HG02623 (cell line): ENCODE measurements at regions not wholly inside any gene's neighbourhood (a gene's known extent, or its start where the extent isn't known, plus 50 kb on each side); places are given as distances from the start of the nearest gene placed in this dataset.

ENCODE experiments used
- ATAC-seq: cut with Tn5 transposase; IDR thresholded peaks from one replicate; pipeline ENCODE4 v1.9.1; 2021; ENCODE audit warnings: moderate library complexity; ENCODE audit not compliant: unreplicated experiment

GRCh38 chr2:60297296-60298005 lies 256.0 kb downstream of the BCL11A start:
- ATAC-seq, result no peak

GRCh38 chr2:60296219-60296955 lies 257.1 kb downstream of the BCL11A start:
- ATAC-seq, result no peak

DNA sequence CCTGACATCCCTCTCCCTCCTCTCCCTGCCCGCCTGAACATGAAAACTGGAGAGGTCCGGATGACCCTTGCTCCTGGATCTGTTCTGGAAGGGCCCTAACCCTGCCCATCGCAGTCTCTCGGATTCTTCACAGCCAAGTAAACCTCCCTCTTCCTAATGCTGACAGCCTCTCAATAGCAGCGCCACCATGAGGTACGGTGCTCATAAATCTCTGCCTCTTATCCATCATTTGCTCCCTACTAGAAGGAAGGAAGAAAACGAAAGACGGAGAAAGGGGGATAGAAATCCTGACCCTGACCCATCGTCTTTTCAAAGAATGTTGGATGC lies 257.9 kb downstream of the BCL11A start:
- ATAC-seq, result no peak

DNA sequence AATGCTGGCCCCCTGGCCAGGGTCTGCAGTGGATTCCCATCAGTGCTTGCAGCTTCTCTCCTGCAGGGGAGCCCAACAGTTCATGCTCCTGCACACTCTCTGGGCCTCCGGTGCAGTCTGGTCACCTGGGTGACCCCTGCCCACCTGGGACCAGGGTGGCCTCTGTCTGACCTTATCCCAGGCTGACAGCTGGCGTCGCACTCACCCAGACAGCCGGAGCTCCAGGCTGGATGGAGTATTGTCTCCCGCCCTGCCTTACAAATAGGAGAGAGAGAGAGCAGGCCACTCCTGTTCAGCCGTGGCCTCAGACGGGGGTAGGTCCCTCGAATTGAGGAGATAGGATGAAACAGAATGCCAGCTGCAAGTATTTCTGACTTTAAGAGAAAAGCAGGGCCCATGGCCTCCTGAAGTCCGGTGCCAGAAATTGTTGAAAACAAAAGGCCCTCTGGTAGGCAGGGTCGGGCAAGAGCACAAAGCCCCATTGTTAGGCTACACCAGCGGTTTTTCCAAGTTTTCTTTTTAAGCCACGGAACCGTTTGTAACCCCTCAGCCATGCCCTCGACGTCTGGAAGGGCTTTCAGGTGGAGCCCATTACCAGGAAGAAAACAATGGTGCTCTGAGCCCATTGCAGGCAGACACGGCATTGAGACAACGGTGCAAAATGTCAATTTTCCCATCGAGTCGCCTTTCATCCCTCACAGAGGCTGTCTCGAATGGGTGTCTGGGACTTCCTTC lies 258.4 kb downstream of the BCL11A start:
- no peak for ATAC-seq

GRCh38 chr2:60292242-60292641 lies 261.2 kb downstream of the BCL11A start:
- ATAC-seq, result no peak

DNA sequence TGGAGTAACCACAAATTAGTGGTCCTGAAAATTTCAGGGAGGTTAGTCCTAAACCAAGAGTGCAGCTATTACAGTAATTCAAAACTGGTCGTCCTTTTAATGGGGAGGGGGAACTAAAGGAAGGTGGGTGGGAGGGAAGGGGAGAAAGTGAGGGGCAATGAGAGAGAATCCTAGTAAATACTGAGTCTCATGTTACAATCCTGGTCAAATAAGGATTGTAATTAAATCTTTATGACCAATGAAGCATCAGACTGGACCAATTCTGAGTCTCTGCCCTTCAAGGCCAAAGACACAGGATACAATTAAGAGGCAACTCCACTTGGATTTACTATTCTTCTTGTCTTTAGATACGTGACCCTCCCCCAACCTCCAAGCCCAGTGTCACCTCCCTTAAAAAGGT lies 262.9 kb downstream of the BCL11A start:
- no peak for ATAC-seq

DNA sequence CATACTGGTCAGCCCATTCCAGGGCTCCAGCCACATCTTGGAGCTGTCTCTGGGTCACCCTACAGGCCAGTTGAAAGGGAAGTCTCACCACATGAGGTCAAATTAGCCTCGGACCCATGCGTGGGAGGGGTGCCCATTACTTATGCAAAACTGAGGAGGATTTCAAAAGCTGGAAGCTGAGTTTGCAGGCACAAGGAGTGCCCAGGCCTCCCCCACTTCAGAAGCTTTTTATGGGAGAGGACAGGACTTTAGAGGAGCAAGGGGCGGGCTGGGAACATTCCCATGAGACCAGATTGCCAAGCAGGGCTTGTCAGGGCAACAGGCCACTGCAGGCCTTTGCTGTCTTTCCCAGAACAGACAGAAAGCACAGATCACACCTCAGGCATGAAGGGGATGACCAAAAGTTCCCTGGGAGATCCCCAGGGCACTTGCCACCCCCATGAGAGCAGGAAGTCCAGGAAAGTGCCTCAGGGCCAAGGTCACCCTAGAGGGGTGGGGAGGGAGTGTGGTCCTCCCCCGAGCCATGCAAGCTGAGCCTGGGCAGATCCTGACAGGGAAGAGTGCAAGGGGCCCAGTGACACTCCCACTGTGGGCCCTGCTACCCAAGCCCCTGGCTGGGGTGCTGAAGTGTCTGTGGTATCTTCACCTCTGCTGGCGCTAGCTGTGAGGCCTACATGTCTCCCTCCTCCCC lies 267.7 kb downstream of the BCL11A start:
- ATAC-seq, result no peak

GRCh38 chr2:60283626-60284025 lies 269.8 kb downstream of the BCL11A start:
- ATAC-seq, result no peak

DNA sequence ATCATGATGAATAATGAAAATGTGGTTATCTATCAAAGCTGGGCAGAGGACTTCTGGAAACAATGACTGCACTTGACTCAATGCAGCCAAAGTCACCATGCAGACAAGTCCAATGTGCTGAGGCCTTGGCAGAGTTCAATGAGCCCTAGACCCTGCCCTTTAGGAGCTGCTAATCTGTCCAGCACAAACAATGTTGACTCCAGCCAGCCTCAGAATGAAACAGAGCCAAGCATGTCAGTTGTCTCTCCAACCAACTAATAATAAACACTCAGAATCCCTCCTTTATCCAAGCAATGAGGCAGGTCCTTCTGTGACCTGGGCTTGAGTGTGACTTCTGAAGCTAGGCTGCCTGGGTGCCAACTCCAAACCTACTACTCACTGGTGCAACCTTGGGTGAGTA lies 270.6 kb downstream of the BCL11A start:
- ATAC-seq, result no peak

- ATAC-seq, result no peak
These were observed 271.7 kb downstream of the BCL11A start for GRCh38 chr2:60281730-60282129.

- ATAC-seq, result no peak
These were observed 273.2 kb downstream of the BCL11A start for GRCh38 chr2:60280238-60280637.

GRCh38 chr2:60278906-60279305 lies 274.5 kb downstream of the BCL11A start:
- ATAC-seq, result no peak

DNA sequence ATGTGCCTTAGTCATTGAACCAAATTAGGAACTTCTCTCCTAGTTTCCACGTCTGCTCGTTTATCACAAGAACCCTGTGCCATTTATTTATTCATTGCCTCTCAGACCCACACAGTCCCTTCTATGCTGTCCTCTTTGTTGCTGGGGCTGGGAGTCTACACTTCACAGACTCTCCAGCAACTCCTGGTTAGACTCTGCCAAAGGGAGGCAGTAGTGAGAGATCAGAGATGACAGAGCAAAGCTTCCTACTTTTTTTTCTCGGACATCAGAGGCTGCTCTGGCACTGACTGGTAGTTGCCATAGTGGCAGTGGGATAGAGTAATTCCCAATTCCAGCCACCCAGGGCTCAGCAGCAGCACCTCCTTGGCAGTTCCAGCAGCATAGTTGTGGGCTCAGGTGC lies 277.5 kb downstream of the BCL11A start:
- ATAC-seq, result no peak

DNA sequence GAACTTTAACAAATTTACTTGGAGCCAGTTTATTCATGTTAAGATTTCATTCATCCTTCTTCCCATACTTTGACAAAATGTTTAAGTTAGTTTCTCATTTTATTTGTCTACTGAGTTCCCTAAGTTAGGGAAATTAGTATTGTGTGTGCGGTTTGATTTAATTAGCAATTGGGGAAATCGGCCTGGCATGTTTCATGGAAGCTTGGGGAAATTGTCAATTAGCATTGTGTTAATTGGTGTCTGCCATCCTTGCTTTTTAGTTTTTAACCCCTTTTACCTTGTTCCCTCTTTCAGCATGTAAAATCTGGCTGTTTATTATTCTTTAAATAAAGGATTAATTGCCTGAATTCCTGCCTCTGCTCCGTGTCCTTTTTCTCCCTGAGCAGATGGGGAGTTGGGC lies 279.6 kb downstream of the BCL11A start:
- ATAC-seq, result no peak

- no peak for ATAC-seq
These were observed 281.7 kb downstream of the BCL11A start for GRCh38 chr2:60271713-60272112.

GRCh38 chr2:60271131-60271530 lies 282.3 kb downstream of the BCL11A start:
- no peak for ATAC-seq

- no peak for ATAC-seq
These were observed 284.8 kb downstream of the BCL11A start for GRCh38 chr2:60268661-60269060.

GRCh38 chr2:60268032-60268431 lies 285.4 kb downstream of the BCL11A start:
- ATAC-seq, result no peak

DNA sequence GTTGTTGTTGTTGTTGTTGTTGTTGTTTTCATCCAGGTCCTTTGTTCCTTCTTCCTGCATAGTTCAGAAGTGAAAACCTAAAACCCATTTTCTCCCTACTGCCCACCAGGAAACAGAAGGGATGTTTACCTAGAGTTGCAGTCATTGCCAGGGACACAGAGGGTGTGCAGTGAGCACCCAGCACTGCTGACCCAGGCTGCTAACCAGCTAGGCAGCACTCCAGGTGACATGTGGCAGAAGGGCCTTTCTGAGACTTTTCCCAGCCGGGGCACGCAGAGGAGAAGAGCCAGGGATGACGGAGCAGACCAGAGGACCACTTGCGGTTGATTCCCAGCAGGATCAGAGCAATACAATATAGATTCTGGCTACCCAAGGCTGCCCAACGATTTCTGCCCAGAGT lies 286.3 kb downstream of the BCL11A start:
- no peak for ATAC-seq

DNA sequence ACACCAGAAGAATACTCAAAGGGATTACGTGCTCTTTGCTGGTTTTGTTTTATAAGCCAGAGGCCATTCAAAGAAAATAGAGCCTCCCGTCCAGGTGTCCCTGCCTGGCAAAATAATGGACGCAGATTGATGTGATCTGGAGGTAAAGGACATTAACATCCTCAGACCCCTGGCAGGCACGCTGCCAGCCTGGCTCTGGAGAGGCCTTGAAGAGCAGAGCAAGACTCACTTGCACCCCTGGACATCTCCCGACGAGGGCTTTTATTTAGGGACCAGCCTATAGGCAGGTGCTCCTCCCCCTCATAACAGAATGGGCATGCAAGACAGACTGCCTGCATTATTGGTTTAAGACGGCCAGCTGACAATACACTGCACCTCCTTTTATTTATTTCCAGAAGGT lies 291.3 kb downstream of the BCL11A start:
- ATAC-seq, result no peak

DNA sequence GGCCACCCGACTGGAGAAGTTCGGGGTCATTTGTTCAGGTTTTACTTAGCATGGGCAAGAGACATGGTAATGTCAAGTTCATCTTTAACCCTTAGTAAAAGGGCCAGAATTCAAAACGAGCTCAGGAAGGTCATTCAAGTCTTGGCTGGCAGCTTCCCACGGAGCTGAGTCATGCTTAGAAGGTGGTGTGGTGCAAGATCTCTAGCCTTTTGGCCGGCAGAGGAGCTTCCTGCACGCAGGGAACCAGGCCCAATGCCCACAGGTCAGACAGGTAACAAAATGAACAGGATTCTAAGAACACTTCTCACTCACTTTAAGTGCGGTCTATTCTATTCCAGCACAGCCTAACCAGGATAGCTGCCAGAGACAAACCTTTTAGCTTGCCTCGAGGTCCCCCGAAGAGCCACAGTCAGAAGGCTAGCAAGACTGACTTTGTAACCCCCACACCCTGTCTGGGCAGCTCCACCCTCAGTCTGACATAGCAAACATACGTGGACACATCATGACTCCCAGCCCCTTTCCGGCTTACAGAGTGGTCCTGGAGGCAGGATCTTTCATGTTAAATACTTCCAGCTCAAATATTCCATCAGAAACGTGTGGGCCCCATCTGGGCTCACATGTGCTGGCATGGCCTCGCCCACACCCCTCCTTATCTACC lies 292.7 kb downstream of the BCL11A start:
- no peak for ATAC-seq
